HG03469 (cell line): ENCODE measurements at regions not wholly inside any gene's neighbourhood (a gene's known extent, or its start where the extent isn't known, plus 50 kb on each side); places are given as distances from the start of the nearest gene placed in this dataset.
"Not testable (repeated sequence)": the region's sequence is repeated elsewhere in the genome, so short reads cannot be mapped to it uniquely, and the experiment has no call there.

Experiments used
- ATAC-seq: cut with Tn5 transposase; IDR thresholded peaks from one replicate; pipeline ENCODE4 v1.9.1; 2021; ENCODE audit warnings: mild to moderate bottlenecking, moderate library complexity, moderate number of reproducible peaks; ENCODE audit not compliant: unreplicated experiment

DNA sequence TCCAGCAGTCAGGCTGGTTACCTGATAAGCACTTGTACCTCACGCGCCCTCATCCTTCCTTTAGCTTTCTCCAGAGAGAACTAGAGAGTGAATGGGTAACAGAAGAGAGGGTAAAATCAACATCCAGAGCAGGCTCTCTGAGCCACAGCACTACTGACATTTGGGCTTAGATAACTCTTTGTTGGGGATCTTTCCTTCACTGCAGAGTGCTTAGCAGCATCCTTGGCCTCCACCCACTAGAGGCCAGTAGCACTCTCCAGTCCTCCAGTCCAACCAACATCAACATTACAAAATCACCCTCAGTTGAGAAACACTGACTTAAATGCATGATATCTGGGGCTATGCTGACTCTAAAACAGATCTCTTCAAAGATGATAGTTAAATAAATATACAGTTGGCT lies 220.7 kb downstream of the TACR3 start:
- no peak for ATAC-seq

DNA sequence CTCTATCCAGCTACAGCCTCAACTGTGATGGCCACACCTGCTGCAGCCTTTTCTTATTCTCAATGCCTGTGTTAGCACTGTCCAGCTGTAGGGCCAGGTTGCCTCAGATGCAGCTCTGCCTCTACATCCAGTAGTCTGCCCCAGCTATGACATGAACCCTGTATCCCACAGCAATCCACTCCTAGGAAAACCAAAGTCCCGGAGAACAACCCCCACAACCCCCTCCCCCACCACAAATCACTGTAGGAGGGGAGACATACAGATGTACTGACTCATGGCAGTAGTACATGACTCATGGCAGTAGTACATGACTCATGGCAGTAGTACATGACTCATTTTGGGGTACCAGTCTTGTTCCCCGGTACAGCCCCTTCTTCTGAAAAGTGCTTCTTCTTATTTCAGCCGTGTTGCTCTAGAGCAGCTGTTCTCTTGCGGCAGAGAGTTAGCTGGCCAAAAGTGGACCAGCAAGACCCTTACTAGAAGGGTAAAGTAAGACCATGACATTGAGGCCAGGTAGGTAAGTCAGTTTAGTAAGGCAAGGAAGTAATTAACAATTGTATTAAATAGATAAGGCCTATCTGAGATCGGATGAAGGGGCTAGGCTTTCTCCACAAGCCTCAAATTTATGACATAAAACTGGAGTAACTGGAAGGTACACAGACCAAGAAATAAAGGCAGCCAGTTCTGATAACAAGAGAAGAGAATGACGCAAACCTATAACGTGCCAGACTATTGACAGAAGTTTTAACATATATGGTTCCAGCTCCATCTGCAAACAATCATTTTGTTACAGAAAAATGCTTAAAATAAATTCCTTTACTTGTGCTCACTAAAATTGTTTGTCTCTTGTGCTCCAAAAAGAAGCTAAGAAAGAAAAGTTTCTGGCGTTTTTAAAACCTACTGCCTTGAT lies 221.4 kb downstream of the TACR3 start:
- peak; percentile 84 for ATAC-seq

GRCh38 chr4:103497692-103498091 lies 222.1 kb downstream of the TACR3 start:
- ATAC-seq: peak; percentile 36

DNA sequence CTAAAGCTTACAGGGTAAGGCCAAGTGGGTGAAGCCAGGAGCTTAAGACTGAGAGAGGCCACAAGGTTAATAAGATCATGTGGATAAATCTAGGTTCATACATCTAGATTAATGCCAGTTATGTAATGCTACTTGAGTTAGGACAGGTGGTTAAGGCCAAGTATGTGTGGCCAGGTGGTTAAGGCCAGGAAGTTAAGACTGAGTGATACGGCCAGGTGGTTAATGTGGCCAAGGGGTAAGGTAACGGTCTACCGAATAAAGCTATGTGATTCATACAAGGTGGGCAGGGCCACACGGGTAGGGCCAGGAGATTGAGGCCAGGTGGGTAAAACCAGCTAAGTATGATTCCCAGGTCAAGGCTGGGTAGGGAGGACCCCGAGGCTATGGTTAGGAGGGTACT lies 223.0 kb downstream of the TACR3 start:
- no peak for ATAC-seq

DNA sequence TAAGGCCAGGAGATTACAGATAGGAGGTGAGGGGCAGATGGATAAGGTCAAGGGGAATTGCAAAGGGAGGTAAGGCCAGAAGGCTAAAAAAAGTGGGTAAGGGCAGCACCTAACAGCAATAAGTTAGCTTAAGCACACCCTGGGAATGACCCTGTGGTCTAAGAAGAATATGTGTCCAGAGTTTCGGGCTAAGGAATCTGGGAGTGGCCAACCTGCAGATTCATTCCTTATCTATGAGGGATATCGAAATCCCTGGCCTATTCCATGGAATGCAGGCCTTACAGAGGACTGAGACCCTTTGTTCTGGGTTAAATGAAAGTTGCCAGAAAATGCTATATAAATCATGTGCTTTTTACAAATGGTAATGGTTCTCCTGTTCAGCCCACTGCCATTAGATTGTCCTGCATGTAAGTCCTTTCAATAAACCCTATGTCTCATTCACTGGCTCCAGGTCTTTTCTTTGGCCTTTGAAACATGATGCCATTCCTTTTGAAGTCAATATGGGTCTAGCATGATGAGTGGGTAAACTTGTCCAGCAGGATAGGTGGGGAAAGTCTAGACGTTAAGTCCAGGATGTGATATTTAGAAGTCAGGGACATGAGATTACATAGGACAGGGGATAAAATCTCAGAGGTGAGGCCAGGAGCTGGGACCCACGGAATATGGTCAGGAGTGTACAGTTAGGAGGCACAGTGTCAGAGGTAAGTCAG lies 226.2 kb downstream of the TACR3 start:
- no peak for ATAC-seq

- ATAC-seq: not testable (repeated sequence)
Measured at GRCh38 chr4:103485296-103485695, 234.5 kb downstream of the TACR3 start.

- ATAC-seq: no peak
Measured at GRCh38 chr4:103484521-103484920, 235.3 kb downstream of the TACR3 start.

DNA sequence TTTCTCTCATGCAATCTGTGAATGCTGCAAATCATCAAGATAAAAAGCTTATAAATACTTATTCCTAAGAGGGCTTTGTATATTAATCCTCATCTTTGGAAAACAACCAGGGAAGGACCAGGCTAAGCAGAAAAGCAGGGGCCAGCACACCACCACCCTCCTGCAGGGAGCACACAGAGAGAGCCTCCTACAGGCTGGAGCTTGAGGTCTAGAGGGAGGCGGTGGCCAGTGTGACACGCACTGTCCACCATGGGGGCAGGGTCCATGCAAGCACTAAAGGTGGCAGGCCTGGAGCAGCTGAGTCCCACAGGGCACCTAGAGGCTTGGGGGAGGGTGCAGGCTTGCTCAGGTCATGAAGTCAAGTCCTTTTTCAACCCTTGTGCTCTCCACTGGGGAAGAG lies 236.9 kb downstream of the TACR3 start:
- ATAC-seq: no peak

- no peak for ATAC-seq
Measured at GRCh38 chr4:103482471-103482870, 237.3 kb downstream of the TACR3 start.

- ATAC-seq: no peak
Measured at GRCh38 chr4:103478734-103479133, 241.1 kb downstream of the TACR3 start.

- no peak for ATAC-seq
Measured at GRCh38 chr4:103478210-103478609, 241.6 kb downstream of the TACR3 start.

GRCh38 chr4:103457566-103457965 lies 259.4 kb upstream of the CENPE start:
- no peak for ATAC-seq

- ATAC-seq: no peak
Measured at GRCh38 chr4:103451341-103451740, 253.2 kb upstream of the CENPE start.

DNA sequence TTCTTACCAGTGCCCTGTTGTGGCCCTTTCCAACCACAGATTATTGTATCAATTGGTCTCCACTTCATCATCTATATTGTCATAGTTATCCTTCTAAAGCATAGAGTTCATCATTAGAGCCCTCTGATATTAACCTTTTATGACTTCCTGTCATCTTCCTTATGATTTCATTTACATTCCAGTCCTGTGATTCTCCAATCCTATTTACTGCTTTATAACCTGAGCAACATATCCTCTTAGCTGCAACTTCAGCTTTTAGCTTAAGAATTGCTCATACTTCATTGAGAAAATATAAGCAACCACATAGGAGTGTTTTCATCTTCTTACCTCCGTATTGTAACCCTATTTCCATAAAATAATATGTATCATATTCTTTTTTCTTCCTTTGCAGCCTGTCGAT lies 252.6 kb upstream of the CENPE start:
- ATAC-seq: no peak

DNA sequence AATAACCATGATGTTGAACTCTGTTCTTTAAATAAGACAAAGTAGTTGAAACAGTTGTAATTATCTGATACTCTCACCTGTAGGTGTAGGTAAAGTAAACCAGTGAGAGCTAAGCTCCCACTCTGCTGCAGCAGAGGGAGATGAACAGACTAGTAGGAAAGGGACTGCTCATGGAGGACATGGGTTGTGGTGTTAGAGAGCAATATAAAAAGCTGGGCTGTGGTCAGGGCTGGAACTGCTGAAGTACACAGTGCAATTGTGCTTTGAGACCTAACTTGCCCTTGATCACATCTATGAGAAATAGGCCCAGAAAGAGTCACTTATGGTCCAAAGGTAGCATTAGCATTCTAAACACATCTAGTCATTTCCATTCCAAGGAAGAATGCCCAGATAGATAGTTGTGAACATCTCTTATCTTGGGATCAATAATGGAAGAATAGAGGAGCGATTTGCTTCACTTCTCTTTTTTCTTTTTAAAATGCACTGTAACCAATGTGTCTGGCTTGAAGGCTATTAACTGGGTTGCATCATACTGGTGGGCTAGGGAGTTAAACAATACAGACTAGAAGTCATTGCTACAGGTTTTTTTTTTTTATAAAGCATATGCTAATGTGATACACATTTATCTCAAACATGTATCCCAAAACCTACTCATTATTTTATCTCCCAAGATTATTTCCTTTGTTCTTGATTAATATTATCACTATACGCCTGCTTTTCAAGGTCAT lies 251.3 kb upstream of the CENPE start:
- ATAC-seq: no peak

- no peak for ATAC-seq
Measured at GRCh38 chr4:103445377-103445776, 247.2 kb upstream of the CENPE start.

- no peak for ATAC-seq
Measured at GRCh38 chr4:103443324-103443723, 245.2 kb upstream of the CENPE start.

- peak; percentile 57 for ATAC-seq
Measured at GRCh38 chr4:103429283-103429682, 231.1 kb upstream of the CENPE start.

GRCh38 chr4:103425406-103425805 lies 227.3 kb upstream of the CENPE start:
- no peak for ATAC-seq

DNA sequence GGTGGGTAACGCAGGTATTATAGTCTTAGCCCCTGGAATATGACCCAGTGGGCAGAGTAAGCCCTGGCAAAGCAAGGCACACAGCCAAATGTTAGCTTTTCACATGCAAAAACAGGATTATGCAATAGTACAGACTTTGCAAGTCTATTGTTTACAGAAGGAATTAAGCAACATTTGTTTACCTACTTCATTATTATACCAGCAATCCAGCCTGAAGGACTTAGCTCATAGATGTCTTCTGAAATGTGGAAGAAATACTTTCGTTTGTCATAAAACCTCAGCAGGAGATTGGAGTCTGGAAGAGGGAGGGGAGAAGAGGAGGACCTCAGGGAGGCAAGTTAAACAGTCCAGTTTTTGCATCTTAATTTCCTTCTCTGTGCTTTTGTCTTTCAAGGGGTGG lies 226.7 kb upstream of the CENPE start:
- no peak for ATAC-seq

- ATAC-seq: no peak
Measured at GRCh38 chr4:103423261-103423660, 225.1 kb upstream of the CENPE start.
